ENCODE measurements at regions not wholly inside any gene's neighbourhood (a gene's known extent, or its start where the extent isn't known, plus 50 kb on each side); places are given as distances from the start of the nearest gene placed in this dataset.

DNA sequence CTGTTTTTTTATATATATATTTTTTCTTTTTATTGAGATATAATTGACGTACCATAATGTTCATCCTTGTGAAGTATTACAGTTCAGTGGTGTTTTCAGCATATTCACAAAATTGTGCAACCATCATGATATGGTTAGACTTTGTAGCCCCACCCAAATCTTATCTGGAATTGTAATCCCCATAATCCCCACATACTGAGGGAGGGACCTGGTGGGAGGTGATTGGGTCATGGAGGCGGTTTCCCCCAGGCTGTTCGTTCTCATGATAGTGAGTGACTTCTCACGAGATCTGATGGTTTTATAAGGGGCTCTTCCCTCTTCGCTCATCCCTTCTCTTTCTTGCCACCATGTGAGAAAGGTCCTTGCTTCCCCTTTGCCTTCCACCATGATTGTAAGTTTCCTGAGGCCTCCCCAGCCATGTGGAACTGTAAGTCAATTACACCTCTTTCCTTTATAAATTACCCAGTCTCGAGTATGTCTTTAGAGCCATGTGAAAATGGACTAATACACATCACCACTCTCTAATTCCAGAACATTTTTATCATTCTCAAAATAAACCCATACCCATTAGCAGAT lies 73.9 kb upstream of the SMNDC1 start:
- no peaks in the 10 kb centered on the region for H3K27me3 ChIP-seq (ENCODE audit: control insufficient read depth, extremely low read depth, insufficient read depth, low read length)
- no peak for TF ChIP-seq EZH2 (IDR thresholded peaks at IDR 0.05; ENCODE audit: low read length)
- TF ChIP-seq, protein P1, sequence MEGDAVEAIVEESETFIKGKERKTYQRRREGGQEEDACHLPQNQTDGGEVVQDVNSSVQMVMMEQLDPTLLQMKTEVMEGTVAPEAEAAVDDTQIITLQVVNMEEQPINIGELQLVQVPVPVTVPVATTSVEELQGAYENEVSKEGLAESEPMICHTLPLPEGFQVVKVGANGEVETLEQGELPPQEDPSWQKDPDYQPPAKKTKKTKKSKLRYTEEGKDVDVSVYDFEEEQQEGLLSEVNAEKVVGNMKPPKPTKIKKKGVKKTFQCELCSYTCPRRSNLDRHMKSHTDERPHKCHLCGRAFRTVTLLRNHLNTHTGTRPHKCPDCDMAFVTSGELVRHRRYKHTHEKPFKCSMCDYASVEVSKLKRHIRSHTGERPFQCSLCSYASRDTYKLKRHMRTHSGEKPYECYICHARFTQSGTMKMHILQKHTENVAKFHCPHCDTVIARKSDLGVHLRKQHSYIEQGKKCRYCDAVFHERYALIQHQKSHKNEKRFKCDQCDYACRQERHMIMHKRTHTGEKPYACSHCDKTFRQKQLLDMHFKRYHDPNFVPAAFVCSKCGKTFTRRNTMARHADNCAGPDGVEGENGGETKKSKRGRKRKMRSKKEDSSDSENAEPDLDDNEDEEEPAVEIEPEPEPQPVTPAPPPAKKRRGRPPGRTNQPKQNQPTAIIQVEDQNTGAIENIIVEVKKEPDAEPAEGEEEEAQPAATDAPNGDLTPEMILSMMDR (optimal IDR thresholded peaks at IDR 0.05 in 1 of 3, IDR thresholded peaks at IDR 0.05 in 1 of 3, conservative IDR thresholded peaks at IDR 0.05 in 1 of 3; ENCODE audit: extremely low read depth in 1 of 3, insufficient read depth in 2 of 3, low read length in 3 of 3): no peak
- H3K9ac ChIP-seq (ENCODE audit: control insufficient read depth, extremely low read depth, insufficient read depth, low read length): no peak overlapping the region
- H3K9me3 ChIP-seq (ENCODE audit: control insufficient read depth, low read depth, low read length): no peaks in the 10 kb centered on the region
- no peak overlapping the region for H3K4me2 ChIP-seq (ENCODE audit: control insufficient read depth, extremely low read depth, insufficient read depth, low read depth, low read length)
- FAIRE-seq (no peak), DNase-seq (ENCODE audit: low read depth, low spot score) (no peak)
- peaks cover 3% of the 10 kb centered on the region for H3K4me1 ChIP-seq (ENCODE audit: control insufficient read depth, extremely low read depth, insufficient read depth, low read length)
- no peaks in the 10 kb centered on the region for H3K36me3 ChIP-seq (ENCODE audit: control insufficient read depth in 2 of 2, extremely low read depth in 1 of 2, insufficient read depth in 2 of 2, low read length in 2 of 2)
- no peak overlapping the region for H3K27ac ChIP-seq (ENCODE audit: control insufficient read depth, insufficient read depth, low read length)
- H3K9me1 ChIP-seq (ENCODE audit: control insufficient read depth, extremely low read depth, insufficient read depth, low read length): no peaks in the 10 kb centered on the region
- H3K4me3 ChIP-seq (ENCODE audit: control insufficient read depth in 2 of 3, extremely low read depth in 1 of 3, insufficient read depth in 2 of 3, low read depth in 1 of 3, low read length in 3 of 3): no peak overlapping the region
- H4K20me1 ChIP-seq (ENCODE audit: control insufficient read depth, extremely low read depth, insufficient read depth, low read length): no peaks in the 10 kb centered on the region
- dilution Hi-C loops (cut with MboI; ENCODE audit: extremely low pct_ligation_motif_present, low sequenced_read_pairs): no loop called here
- H3K79me2 ChIP-seq (ENCODE audit: control insufficient read depth, insufficient read depth, low read length): no peaks in the 10 kb centered on the region
- no peak overlapping the region for H2AFZ ChIP-seq (ENCODE audit: control insufficient read depth, low read length)

DNA sequence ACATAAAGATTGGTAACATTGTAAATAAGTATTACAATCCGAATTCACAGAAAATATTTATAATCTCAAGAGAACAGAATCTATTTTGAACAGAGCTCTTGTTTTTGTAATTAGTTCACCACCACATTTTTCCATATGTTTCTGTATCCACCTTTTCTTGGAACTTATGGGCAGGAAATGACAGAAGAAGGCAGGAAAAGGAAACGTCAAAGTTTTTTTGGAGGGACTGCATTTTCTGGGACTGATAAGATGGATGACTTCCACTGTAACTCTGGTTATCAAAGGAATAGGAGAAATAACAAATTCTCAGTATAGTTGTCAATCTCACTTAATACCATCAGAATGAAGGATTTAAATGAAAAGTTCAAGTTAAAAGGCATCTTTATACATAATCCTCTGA lies 75.1 kb upstream of the SMNDC1 start:
- Histone ChIP-seq H3K4me1 (ENCODE audit: control insufficient read depth, extremely low read depth, insufficient read depth, low read length) (no peaks in the 10 kb centered on the region), H3K27ac (ENCODE audit: control insufficient read depth, insufficient read depth, low read length) (no peak overlapping the region), H3K36me3 (ENCODE audit: control insufficient read depth in 2 of 2, extremely low read depth in 1 of 2, insufficient read depth in 2 of 2, low read length in 2 of 2) (no peaks in the 10 kb centered on the region), H4K20me1 (ENCODE audit: control insufficient read depth, extremely low read depth, insufficient read depth, low read length) (no peaks in the 10 kb centered on the region), H2AFZ (ENCODE audit: control insufficient read depth, low read length) (no peak overlapping the region), H3K9me1 (ENCODE audit: control insufficient read depth, extremely low read depth, insufficient read depth, low read length) (no peaks in the 10 kb centered on the region), H3K4me3 (ENCODE audit: control insufficient read depth in 2 of 3, extremely low read depth in 1 of 3, insufficient read depth in 2 of 3, low read depth in 1 of 3, low read length in 3 of 3) (no peak overlapping the region), H3K27me3 (ENCODE audit: control insufficient read depth, extremely low read depth, insufficient read depth, low read length) (no peaks in the 10 kb centered on the region), H3K4me2 (ENCODE audit: control insufficient read depth, extremely low read depth, insufficient read depth, low read depth, low read length) (no peak overlapping the region), H3K79me2 (ENCODE audit: control insufficient read depth, insufficient read depth, low read length) (no peaks in the 10 kb centered on the region), H3K9ac (ENCODE audit: control insufficient read depth, extremely low read depth, insufficient read depth, low read length) (no peak overlapping the region), H3K9me3 (ENCODE audit: control insufficient read depth, low read depth, low read length) (no peaks in the 10 kb centered on the region)
- no peak for TF ChIP-seq EZH2 (IDR thresholded peaks at IDR 0.05; ENCODE audit: low read length)
- TF ChIP-seq, protein P1 (optimal IDR thresholded peaks at IDR 0.05 in 1 of 3, IDR thresholded peaks at IDR 0.05 in 1 of 3, conservative IDR thresholded peaks at IDR 0.05 in 1 of 3; ENCODE audit: extremely low read depth in 1 of 3, insufficient read depth in 2 of 3, low read length in 3 of 3): no peak
- FAIRE-seq (no peak), DNase-seq (ENCODE audit: low read depth, low spot score) (no peak)
- dilution Hi-C loops (cut with MboI; ENCODE audit: extremely low pct_ligation_motif_present, low sequenced_read_pairs): no loop called here

Measured in keratinocyte (primary cell).